ENCODE measurements at regions not wholly inside any gene's neighbourhood (a gene's known extent, or its start where the extent isn't known, plus 50 kb on each side); places are given as distances from the start of the nearest gene placed in this dataset.

DNA sequence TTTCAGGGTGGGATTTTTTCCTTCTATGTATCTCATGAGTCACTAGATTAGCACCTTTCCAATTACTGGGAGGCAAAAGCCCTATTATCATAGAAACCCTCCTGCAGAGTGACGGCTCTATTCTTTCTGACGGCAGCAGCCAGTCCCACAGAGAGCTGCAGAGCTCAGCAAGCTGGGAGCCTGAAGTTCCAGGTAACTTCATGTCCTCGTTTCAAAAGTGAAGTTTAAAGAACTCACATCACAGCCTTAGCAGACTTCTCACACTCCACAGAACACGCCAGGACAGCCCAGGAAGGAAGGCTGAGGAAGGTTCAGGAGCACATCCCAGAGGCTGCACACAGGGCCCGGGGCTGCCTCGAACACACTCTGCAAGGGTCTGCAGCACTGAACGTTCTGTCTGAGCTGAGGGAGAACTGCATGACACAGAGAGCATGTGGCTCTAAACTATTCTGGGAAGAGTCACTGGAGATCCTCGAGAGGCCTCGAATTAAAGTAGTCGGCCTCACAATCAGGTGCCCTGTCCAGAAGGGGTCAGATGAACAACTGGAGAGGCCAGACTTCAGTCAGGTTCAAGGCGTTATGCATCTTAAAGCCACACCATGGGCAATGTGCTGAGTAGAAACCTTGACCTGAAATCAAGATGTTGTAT lies 104.2 kb upstream of the DRD2 start:
- DNase-seq, result no peak

DNA sequence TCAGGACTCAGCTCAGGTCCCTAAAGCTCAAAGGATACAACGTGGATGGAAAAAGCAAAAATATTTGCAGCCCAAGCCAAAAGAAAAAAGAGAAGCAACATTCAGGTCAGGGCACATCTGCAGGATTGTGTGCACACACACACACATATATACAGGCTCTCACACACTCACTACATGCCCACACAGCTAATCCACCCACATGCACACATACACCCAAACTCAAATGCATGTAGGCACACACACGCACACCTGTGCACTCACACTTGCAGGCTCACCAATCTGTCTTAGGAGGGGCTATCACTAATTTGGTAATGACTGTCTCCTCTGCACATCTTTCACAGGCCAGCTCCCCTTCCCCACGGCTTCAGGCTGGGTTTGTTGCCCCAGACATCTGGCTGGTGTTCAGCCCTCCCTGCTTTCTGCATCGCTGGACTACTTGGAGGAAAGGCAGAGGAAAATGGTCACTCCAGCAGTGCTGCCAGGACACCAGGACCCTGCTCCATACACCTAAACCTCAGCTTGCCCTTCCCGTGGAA lies 103.6 kb upstream of the DRD2 start:
- no peak for DNase-seq

DNA sequence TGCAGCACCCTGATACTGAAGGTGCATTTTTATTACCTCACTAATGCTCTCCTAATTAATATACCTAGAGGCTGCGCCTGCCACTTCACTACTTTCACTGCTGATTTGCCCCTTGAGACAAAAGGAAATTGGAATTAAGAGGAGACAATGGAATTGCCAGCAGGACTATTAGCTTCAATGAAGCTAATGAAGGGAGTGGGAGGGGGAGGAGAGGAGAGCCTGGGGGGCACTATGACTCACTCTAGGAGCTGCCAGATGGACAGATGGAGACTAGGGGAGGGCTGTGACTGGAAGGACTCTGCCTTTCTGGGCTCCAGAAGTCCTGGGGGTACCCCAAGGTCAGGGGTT lies 102.8 kb upstream of the DRD2 start:
- DNase-seq, result no peak

DNA sequence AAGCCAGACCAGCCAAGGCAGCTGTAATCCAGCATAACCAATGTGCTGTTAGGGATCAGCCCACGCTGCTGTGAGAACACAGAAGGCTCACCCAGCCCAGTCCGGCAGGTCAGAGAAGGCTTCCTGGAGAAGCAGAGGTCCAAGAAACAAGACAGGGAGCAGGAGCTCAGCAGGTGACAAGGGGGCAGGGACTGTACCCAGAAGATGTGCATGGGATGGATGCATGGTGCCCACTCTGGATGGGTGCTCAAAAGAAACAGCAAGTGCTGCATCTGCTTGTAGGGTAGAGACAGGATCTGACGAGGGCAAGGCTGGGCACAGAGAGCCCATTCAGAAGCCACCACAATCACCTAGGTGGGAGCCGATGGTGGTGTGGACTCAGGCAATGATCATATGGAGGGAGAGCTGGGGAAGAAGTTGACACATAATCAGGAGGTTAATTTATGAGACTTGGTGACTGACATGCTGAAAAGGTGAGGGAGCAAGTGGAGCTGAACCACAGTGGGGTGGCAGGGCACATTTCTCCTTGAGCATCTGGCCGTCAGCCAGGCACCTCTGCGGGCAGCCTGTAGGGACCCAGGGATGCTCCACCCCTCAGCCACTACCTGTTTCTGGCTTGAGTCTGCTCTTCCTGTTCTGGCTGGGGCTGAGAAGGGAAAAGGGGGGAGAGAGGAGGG lies 102.3 kb upstream of the DRD2 start:
- no peak for DNase-seq

DNA sequence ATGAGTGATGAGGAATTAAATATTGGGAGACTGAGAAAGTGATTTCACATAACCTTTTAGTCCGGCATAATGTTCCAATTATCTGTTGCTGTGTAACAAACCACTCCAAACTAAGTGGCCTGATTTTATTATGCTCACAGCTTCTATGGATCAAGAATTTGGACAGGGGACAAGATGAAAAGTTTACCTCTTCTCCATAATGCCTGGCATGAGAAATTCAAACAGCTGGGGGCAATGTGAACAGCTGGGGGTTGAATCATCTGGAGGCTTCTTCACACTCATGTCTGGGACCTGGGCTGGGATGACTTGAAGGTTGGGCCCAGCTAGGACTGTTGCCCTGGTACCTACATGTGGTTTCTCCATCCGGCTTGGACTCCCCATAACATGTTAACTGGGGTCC lies 99.4 kb upstream of the DRD2 start:
- no peak for DNase-seq

DNA sequence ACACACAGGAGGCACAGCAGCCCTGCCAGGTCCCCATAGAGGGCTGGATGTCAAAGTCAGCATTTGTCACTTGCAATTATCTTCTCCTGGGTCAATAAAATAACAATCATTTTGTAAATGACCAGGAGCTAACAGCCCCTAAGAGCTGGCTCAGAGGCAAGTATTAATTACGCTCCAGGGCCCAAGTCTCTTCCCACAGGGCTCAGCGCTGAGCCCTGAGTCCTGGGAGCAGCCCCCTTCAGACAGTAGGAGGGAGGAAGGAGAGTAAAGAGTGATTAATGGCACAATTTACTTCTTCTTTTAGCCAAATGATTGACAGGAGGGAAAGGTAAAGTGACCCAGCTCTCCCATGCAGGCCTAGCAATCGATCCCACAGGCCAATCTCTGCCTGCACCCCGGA lies 99.0 kb upstream of the DRD2 start:
- DNase-seq, result no peak

DNA sequence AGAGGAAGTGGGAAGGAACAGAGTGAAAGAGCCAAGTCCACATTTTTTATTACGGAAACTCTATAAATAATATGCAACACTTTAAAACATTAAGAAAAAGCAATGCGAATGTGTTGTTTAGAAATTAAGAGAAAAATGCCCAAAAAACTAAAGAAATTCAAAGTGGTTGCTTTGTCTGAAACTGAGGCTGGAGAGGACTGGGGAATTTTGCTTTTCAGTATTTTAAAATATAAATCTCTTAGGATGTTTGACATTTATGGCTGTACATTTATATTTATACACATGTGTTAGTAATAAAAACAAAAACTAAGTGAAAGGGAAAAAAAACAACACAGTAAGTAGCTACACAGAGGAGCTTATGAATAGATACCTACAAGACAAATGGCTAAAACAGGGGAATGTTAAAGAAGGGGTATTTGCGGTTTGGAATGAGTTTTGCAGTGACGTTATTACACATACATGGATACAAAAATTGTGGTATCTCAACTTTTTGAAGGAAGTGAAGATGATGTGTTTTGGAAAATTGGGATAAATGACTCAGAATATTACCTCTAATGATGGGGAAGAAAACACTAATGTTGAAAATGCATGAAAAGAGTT lies 97.0 kb upstream of the DRD2 start:
- DNase-seq, result peak; percentile 84

DNA sequence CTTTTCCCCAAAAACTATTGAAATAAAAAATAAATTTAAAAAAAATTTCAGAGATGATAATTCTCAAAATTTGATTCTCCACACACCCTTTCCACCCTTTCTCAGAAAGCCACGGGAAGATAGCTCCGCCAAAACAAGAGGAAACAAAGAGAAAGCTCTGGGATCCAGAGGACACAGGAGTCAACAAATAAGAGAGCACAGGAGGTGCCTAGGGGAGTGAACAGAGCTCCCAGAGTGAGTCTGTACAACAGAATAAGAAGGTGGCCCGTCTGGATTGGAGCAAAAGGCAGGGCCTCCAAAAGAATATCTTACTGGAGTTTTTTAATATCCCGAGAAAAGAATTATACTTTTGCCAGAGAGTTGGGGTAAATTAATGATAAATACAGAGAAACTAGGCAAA lies 96.3 kb upstream of the DRD2 start:
- DNase-seq, result no peak

DNA sequence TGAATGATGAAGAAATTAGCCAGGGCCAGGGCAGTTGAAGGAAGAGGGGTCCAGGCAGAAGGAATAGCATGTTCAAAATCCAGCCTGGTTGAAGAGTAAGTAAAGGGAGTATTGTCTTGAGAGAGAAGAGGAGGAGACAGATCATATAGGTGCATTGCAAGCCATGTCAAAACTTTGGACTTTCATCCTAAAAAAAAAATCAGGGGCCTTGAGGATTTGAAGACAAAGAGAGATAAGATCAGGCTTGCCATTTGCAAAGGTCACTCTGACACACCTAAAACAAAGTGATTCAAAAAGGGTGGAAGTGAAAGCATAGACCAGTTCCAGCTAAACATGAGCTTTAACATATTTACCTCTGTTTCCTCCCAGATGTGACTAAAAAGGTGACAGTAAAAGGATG lies 95.7 kb upstream of the DRD2 start:
- no peak for DNase-seq

DNA sequence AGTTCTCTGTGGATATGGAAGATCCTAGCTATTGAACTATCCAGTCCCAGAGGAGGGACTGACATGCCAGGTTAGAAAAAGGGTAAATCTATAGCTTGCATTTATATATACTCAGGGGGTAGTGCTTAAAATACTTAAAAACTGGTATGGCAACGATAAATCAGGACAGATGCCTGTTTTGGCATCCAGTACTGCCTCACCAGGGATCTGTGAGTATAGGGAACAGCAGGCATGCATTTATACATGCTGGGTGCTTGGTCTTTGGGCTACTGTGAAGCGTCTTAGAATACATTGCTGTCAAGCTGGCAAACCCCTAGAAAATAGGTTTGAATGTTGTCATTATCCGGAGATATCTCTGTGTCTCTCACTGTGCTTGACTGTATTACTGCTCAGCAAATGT lies 94.2 kb upstream of the DRD2 start:
- no peak for DNase-seq

DNA sequence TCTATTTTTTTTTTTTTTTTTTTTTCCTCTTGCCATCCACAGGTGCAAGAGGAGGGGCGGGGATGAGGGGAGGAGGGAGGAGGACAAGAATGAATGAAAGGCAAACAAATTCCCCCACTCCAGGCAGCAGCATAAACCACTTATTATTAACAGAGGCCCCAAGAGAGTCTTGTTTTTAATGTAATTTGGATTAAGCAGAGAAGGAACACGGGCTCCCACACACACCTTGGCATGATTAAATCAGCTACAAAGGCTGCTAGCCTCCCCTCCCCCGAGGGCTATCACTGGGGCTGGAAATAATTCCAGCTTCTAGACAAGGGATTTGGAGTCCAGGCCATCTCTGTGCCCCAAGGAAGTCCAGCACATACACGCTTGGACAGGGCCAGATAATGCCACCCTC lies 93.4 kb upstream of the DRD2 start:
- no peak for DNase-seq

DNA sequence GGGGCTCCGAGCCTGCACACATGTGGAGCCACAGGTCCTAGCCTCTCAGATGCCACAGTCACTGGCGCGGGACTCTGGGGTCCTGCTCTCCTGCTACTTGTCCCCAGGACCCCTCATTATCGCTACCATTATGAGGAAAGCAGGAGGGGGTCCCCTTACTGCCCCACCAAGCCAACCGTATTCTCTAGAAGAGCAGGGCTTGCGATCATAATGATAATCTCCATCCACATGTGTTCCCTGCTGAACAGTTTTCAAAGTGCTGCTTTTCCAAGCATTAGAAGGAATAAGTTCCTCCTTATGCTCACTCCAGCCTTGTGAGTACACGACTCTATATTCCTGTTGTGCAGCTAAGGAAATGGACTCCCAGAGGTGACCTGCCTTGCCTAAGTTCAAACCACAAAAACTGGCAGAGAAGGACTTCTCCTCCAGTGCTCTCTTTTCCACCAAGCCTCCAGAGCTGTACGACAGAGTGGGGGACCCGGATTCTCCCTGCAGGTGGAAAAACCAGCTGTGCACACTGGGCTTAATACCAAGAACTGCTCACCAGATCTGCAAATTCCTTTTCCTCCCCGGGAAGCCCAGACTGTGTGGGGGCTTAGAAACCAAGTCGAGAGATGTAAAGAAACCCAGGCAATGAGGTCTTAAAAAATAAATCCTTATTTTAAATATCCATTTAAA lies 92.8 kb upstream of the DRD2 start:
- DNase-seq, result no peak

DNA sequence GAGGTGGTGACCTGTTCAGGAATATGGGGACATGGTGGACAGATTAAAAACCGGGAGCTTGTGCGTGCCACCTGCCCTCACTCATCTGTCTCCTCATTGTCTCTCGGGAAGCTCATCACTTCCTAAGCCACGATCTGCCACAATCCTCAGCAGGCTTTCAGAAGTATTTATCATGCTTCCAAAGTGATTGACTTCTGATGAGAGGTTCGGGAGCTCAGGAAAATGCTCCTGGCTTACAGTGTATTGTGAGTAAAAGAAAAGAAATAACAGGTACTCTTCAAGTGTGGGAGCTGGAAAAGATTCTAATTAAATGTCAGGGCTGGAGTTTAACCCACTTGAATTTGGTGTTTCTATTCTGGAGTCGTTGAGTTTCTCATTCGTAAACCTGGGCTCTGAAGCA lies 91.9 kb upstream of the DRD2 start:
- DNase-seq, result no peak

DNA sequence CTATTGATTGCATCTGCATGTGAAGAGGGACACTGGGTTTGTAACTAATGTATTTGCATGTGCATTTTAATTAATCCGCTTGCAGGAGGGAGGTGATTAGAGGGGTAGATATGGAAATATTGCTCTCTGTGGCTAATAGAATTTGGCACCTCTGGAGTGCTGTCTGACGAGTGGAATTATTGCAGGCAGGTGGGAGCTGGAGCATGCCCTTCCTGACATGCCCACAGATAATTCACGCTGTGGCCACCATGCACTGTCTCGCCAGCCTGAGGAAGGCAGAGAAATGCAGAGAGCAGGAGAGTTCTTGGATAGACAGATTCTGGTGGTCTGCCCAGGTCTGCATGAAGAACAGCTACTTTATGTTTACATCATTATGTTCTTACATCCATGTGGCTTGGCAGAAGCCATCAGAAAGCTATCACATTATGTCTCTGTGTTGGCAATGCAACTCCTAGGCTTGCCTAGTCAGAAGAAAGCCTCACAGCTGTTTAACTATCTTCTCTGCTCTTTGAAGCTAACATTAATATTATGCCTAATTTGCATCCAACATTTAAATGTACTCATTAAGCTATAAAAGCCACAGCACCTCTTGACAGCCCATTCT lies 89.4 kb upstream of the DRD2 start:
- DNase-seq, result no peak

DNA sequence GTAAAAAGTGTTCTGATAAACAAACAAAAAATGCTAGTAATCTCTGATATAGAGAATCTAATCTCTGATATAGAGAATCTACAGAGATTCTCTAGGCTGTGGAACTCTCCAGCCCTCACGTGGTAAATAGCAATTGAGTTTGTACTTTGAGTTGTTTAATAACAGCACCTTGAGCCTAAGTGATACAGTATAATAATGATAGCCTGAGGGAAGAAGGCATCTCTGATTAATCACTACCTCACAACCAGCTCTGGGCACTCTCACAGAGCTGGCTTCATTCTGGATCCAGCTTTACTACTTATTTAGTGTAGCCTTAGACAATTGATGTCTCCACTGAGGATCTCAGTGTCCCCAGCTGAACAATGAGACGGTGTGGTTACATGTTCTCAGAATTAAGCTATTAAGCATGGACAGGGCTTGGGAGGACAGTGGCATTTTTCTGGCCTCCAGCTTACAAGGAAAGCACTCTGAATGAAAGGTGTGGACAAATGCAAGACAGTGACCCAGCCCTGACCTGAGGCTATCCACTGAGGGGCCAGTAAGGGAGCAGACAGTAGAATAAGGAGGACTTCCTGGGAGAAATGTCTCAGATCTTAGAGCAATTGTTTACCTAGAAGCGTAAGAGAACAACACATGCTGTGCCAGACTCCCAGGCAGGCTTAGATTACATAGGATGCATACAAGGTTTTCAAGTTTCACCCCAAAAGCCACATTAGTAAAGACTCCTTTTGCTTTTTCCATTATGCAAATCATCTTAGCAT lies 88.7 kb upstream of the DRD2 start:
- DNase-seq, result no peak

DNA sequence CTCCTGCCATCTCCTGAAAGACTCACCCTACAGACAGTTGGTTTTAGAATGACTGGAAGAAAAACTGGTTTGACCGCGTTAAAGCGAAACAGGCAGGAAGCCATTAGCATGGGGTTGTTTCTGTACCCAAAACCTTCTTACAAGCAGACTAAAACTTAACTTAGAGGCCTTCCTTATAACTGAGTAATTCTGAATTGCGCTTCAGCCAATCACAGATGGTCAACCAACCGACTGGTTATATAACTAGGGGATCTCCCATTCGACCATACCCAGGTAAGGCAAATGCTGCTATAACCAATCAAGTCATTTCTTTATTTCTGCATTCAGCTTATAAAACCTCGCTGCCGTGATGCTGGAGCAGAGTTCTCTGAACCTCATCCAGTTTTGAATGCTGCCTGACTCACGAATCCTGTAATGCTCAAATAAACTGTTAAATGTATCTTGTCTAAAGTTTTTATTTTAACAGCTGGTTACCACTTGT lies 87.8 kb upstream of the DRD2 start:
- no peak for DNase-seq

DNA sequence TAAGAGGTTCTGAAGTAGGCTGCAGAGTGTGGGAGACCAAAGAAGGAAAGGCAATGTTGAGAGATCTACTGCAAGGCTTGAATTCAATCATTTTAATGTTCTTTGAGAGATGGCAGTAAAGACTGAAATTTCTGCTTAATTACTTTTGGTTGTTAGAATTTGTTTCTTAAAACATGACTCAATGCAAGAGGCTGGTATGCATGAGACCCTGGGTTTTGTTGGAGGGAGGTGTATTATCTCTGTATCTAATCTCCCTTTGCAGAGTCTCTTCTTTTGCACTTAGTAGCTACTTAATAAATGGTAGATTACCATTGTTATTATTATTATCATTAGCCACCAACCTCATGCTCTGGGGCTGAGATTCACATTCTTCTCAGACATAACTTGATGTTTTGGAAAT lies 87.4 kb upstream of the DRD2 start:
- DNase-seq, result no peak

DNA sequence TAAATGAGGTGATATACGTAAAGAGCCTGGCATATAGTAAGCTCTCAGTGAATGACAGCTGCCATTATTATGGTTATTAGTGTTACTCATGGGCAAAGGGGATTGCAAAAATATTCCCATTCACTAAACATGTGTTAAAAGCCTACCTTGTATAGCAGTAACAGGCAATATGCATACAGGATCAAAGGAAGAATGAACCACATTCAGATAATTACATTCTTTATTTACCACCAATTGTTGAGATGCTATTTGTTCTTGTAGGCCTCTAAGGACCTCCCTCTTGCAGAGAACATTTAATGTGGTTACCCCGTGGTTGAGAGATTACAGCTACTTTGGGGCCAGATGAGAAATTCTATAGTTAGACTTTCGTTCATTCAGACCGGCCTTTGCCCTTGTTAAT lies 82.7 kb upstream of the DRD2 start:
- no peak for DNase-seq

DNA sequence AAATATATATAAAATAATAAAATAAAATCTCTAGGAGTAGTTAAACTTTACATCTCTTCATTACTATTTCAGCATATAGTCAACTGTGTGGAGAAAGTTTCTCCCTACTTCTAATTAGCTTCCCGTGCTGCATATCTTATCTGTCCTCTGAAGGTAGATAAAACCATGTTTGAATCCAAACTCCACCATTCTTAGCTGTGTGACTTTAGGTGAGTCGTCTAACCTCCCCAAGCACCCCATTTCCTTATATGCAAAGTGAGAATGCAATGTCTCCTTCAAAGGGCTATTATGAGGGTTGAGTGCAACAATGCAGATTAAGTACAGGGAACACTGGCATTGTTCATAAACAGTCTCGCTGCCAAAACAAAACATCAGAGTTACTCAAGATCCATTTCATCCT lies 80.8 kb upstream of the DRD2 start:
- DNase-seq, result no peak

DNA sequence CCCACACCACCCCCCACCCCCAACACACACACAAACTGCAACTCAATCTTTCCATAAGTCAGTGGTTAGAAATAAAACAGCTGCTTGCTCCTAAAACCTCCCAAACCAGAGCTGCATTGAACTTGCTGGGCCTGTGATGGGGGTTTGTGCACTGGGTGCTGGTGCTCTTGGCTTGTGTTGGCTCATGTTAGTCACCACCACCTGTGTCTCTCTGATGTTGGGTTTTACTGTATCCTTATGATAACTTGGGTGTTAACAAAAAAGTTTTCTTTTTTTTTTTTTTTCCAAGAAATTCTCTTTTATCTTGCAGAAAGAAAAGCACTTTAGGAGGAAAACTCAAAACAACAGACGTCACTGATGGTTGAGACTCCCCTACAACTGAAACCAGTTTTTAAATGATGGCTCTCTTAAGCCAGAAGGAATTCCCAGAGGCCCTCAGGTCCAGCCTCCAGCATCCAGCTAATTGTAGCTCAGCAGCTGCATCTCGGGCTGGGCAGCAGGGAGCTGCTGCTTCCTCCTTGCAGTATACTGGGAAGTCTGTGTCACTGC lies 79.9 kb upstream of the DRD2 start:
- DNase-seq, result no peak

DNA sequence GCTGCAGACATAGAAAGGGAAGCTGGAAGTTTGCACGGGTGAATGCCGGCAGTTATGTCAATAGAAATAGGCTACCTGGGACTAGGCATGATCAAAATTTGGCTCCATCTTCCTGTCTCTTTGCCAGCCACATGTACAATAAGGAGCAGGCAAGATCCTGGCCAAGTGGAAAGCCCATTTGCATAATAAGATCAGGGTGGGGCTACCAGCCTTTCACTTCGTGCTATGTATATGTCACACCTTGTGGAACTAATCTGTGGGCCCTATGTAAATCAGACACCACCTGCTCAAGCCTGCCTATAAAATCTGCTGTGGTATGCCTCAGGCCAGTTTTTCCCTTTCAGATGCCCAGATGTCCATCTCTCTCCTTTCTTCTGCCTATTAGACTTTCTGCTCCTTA lies 79.3 kb upstream of the DRD2 start:
- no peak for DNase-seq

DNA sequence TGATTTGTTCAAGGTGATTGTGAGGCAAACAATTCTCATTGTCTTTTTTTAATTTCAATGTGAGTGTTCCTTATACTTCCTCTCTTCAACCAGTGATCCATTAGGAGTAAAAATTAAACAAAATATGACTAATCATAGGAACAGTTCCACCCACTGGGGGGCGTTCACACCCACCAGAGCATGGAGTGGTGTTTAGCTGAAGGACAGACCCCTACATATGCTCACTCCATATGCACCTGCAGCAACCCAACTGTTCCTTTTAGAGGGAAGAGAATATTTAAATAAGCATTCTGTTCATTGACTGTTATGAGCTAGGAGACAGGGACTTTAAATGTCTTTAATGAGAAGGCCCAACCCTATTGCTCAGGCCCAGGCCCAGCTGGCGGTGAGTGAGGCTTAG lies 78.7 kb upstream of the DRD2 start:
- no peak for DNase-seq

All from fibroblast of skin of right biceps (primary cell).